Stimulated activated CD4-positive, alpha-beta T cell treated with anti-CD3 and anti-CD28 coated beads, Interleukin-1b, Interleukin-23, amount 100 ng/mL, for 4 hours (primary cell): ENCODE measurements at regions not wholly inside any gene's neighbourhood (a gene's known extent, or its start where the extent isn't known, plus 50 kb on each side); places are given as distances from the start of the nearest gene placed in this dataset.
"Not testable (repeated sequence)": the region's sequence is repeated elsewhere in the genome, so short reads cannot be mapped to it uniquely, and the experiment has no call there.

Source experiments
- DNase-seq, 2 donors: peaks; one replicate each; pipeline ENCODE4 v3.0.0-alpha.2; 2020; ENCODE audit warnings: low read depth in 2 of 2

DNA sequence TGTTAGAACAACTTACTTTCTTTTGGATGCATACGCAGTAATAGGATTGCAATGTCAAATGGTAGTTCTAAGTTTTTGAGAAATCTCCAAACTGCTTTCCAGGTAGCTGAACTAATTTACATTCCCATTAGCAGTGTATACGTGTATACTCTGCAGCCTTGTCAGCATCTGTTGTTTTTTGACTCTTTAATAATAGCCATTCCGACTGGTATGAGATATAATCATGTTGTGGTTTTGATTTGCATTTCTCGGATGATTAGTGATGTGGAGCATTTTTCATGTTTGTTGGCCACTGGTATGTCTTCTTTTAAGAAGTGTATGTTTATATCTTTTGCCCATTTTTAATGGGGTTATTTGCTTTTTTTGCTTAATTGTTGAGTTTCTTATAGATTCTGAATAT, 76.9 kb upstream of the HNRNPA1L2 start:
- DNase-seq = not testable (repeated sequence)

DNA sequence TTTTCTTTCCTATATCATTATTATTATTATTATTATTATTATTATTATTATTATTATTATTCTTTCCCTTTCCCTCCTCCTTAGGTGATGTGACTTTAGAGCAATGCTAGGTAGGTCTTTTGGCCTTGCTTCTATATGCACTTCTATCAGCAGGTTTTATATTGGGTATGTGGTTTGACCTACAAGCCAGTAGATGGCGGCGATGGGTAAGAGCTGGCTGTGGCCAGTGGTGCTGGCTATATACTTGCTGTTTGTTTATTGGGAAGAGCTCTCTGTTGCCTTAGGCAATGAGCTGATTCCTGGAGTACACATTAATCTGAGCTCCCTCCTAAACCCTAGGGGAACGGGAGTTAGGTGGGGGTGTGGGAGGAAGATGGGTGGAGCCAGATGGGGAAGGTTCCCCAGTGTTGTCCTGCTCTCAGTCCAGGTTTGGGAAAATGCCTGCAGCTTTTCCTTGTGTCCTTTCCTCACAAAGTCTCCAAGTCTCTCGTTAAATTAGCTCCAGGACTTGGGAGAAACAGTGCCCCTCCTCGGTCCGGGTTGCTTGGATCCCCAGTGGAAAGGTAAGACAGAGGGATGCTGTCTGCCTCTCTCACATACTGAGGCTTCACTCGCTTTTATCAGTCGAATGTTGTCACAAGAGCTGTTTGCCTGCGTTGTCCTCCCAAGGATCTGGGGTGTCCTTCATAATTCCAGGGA, 72.2 kb upstream of the HNRNPA1L2 start:
- peak in 1 of 2 donors; percentile 1 for DNase-seq

DNA sequence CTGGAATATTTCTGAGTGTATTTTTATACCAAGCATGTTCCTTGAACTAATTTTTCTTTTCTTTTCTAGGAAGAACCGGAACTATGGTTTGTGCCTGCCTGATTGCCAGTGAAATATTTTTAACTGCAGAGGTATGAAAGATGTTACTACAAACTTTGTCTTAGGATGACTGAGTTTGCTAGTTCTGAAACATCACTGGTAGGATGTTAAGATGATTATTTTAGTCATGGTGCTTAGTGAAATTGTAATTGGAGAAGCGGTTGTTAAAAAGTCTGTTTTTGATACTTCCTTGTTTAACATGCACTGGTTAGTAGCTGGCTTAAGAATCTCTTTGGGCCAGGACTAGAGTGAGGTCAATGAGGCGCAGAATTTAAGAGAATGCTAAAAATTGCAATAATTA, 71.1 kb upstream of the HNRNPA1L2 start:
- not testable (repeated sequence) for DNase-seq

DNA sequence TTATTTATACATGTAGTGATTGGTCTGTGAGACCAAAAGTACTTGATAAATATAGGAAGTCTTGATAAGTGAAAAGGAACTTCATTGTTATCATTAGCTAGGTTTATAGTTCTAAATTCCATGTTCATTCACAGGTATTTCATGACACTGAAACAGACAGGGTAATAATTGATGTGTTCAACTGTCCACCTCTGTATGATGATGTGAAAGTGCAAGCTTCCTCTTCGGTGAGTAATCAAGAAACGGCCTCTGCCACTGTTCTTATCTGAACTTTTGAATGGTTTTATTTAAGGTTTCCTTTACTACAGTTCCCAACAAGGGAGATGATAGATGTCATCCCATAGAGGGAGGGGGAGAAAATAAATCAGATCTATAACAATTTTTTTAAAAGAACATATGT, 59.3 kb upstream of the HNRNPA1L2 start:
- not testable (repeated sequence) for DNase-seq
